HUES48 (cell line): ENCODE measurements at regions not wholly inside any gene's neighbourhood (a gene's known extent, or its start where the extent isn't known, plus 50 kb on each side); places are given as distances from the start of the nearest gene placed in this dataset.

Experiments
- H3K27ac ChIP-seq: one replicate; pipeline ENCODE4 v1.7.0; 2013; ENCODE audit warnings: low read depth, low read length, inconsistent platforms
- H3K27me3 ChIP-seq: 2 replicates; pipeline ENCODE4 v1.6.1; 2013; ENCODE audit warnings: mild to moderate bottlenecking, low read length; ENCODE audit not compliant: control insufficient read depth, insufficient read depth
- H3K36me3 ChIP-seq: 2 replicates; pipeline ENCODE4 v1.6.1; 2013; ENCODE audit warnings: low read length; ENCODE audit not compliant: control insufficient read depth, insufficient read depth
- H3K4me1 ChIP-seq: 2 replicates; pipeline ENCODE4 v1.6.1; 2013; ENCODE audit warnings: mild to moderate bottlenecking, low read length; ENCODE audit not compliant: control insufficient read depth, insufficient read depth
- H3K4me3 ChIP-seq: 2 replicates; pipeline ENCODE4 v1.5.1; 2013; ENCODE audit warnings: mild to moderate bottlenecking, low read depth, low read length
- H3K9ac ChIP-seq: 2 replicates; pipeline ENCODE4 v1.6.1; 2013; ENCODE audit warnings: mild to moderate bottlenecking, low read depth, low read length, moderate library complexity
- H3K9me3 ChIP-seq: 2 replicates; pipeline ENCODE4 v1.6.1; 2013; ENCODE audit warnings: low read length; ENCODE audit not compliant: control insufficient read depth, insufficient read depth

GRCh38 chr22:48431014-48431413 is 1396.7 kb downstream of the BRD1 start:
- Histone ChIP-seq H3K9ac (no peak overlapping the region), H3K4me1 (no peaks in the 10 kb centered on the region), H3K36me3 (no peaks in the 10 kb centered on the region), H3K27me3 (no peaks in the 10 kb centered on the region), H3K27ac (no peak overlapping the region), H3K9me3 (no peaks in the 10 kb centered on the region), H3K4me3 (no peak overlapping the region)

DNA sequence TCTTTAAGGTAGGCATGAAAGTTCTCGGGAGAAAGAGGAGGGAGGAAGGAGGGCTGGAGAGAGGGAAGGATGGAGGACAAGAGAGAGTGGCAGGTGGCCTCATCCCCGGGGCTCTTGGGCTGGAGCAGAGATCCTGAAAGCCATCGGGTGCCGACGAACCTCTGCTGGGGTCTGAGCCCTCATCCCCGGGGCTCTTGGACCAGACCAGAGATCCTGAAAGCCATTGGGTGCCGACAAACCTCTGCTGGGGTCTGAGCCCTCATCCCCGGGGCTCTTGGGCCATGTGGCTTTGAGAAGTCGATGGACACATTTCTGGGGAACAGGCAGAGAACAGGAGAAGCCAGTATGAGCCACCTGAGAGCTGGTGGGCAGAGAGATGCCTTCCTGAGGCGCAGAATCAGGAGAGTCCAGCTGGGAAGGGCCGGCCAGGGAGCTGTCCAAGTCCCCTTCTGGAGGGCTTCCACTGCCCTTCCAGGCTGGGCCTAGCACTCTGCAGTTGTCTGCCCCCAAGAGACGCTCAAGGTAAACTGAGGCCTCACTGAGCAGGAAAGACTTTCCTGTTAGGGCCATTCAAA is 1398.1 kb downstream of the BRD1 start:
- Histone ChIP-seq H3K4me1 (no peaks in the 10 kb centered on the region), H3K27me3 (no peaks in the 10 kb centered on the region), H3K27ac (no peak overlapping the region), H3K4me3 (no peak overlapping the region), H3K9me3 (no peaks in the 10 kb centered on the region), H3K36me3 (no peaks in the 10 kb centered on the region), H3K9ac (no peak overlapping the region)

DNA sequence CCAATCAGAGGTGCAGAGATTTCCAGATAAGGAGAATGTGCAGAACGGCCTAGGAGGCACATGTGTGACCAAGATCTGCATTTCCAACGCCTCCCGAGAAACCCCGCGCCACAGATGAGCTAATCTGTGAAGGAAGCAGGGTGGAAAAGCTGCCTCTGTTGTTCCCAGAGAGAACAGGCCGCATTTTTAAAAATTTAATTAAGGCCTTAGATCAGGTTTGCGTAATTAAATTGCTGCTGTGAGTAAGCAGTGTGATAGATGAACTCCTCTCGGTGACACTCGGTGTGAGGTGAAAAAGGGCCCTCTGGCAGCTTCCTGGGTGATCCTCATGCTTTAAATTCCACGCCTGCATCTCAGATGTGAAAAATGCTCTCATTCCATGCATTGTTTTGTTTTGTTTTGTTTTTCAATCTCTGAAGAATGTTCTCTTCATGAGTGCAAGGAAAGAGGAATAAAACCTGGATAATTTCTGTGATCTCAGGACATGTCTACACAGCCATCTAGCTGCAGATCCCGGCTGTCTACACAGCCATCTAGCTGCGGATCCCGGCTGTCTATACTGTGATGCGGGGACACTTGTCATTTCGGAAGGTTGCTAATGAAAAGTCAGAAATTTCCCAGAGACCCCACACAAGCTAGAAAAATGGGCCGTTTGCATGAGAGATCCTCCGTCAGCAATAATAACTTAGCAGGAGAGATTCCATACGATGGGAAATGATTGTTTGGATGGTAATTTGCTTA is 1398.9 kb downstream of the BRD1 start:
- no peaks in the 10 kb centered on the region for H3K4me1 ChIP-seq
- H3K9me3 ChIP-seq = no peaks in the 10 kb centered on the region
- H3K4me3 ChIP-seq = no peak overlapping the region
- no peaks in the 10 kb centered on the region for H3K27me3 ChIP-seq
- no peak overlapping the region for H3K9ac ChIP-seq
- no peaks in the 10 kb centered on the region for H3K36me3 ChIP-seq
- H3K27ac ChIP-seq = no peak overlapping the region

DNA sequence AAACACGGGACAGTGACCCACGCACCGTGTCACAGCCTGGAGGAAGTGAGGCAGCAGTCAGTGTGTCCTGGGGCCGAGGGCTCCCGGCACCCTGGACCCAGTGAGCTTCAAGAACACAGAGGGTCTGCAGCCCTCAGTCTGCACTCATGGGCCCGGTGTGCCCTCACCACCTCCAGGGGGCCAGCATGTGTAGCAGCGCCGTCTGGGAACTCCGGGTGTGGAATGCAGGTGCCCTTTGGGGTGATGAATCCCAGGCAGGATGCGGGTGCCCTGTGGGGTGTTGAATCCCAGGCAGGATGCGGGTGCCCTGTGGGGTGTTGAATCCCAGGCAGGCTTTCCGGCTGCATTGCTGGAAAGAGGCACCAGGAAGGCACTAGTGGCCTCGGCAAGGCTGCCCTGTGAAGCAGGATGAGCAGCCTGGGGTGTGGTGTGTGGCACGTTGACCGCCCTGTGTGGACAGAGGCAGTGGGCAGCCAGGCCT is 1399.9 kb downstream of the BRD1 start:
- no peak overlapping the region for H3K27ac ChIP-seq
- H3K9ac ChIP-seq = no peak overlapping the region
- H3K4me3 ChIP-seq = no peak overlapping the region
- H3K36me3 ChIP-seq = no peaks in the 10 kb centered on the region
- no peaks in the 10 kb centered on the region for H3K9me3 ChIP-seq
- no peaks in the 10 kb centered on the region for H3K27me3 ChIP-seq
- H3K4me1 ChIP-seq = no peaks in the 10 kb centered on the region

- Histone ChIP-seq H3K36me3 (no peaks in the 10 kb centered on the region), H3K4me1 (no peaks in the 10 kb centered on the region)
Observed at GRCh38 chr22:48426466-48427380, 1401.0 kb downstream of the BRD1 start.

GRCh38 chr22:48425641-48426040 is 1402.0 kb downstream of the BRD1 start:
- Histone ChIP-seq H3K27ac (no peak overlapping the region), H3K27me3 (no peaks in the 10 kb centered on the region), H3K4me3 (no peak overlapping the region), H3K4me1 (no peaks in the 10 kb centered on the region), H3K9ac (no peak overlapping the region), H3K9me3 (no peaks in the 10 kb centered on the region), H3K36me3 (no peaks in the 10 kb centered on the region)

More at GRCh38 chr22:48426466-48427380, 1401.0 kb downstream of the BRD1 start:
- H3K9ac ChIP-seq = no peak overlapping the region
- no peaks in the 10 kb centered on the region for H3K27me3 ChIP-seq
- H3K4me3 ChIP-seq = no peak overlapping the region
- H3K9me3 ChIP-seq = no peaks in the 10 kb centered on the region
- H3K27ac ChIP-seq = no peak overlapping the region

GRCh38 chr22:48425091-48425506 is 1402.6 kb downstream of the BRD1 start:
- Histone ChIP-seq H3K9me3 (no peaks in the 10 kb centered on the region), H3K27me3 (no peaks in the 10 kb centered on the region), H3K9ac (no peak overlapping the region), H3K4me1 (no peaks in the 10 kb centered on the region), H3K36me3 (no peaks in the 10 kb centered on the region), H3K27ac (no peak overlapping the region), H3K4me3 (no peak overlapping the region)

- no peaks in the 10 kb centered on the region for H3K4me1 ChIP-seq
- H3K4me3 ChIP-seq = no peak overlapping the region
- H3K27me3 ChIP-seq = no peaks in the 10 kb centered on the region
- no peaks in the 10 kb centered on the region for H3K36me3 ChIP-seq
- no peaks in the 10 kb centered on the region for H3K9me3 ChIP-seq
- H3K9ac ChIP-seq = no peak overlapping the region
- H3K27ac ChIP-seq = no peak overlapping the region
Observed at GRCh38 chr22:48424661-48425060, 1403.0 kb downstream of the BRD1 start.

DNA sequence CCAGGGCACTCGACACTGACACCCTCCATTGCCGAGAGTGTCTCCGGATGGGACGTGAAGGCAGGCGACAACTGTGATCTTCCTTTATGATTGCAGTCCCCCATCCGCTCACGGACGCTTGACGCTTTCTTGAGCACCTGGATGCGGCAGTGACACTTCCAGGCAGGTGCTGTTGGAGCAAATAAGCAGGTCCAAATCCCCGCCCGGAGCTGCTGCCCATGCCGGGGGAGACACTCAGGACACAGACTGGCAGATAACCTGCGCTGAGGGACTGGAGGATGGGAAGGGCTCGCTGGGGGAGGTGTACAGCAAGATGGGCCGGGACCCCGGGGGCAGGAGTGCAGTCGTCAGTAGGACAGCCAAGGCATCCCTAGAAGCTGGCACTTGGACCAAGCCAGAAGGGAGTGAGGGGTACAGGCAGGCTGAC is 1403.5 kb downstream of the BRD1 start:
- H3K4me3 ChIP-seq = no peak overlapping the region
- no peak overlapping the region for H3K9ac ChIP-seq
- H3K36me3 ChIP-seq = no peaks in the 10 kb centered on the region
- H3K4me1 ChIP-seq = no peaks in the 10 kb centered on the region
- no peak overlapping the region for H3K27ac ChIP-seq
- H3K27me3 ChIP-seq = no peaks in the 10 kb centered on the region
- no peaks in the 10 kb centered on the region for H3K9me3 ChIP-seq

- Histone ChIP-seq H3K36me3 (no peaks in the 10 kb centered on the region), H3K4me3 (no peak overlapping the region), H3K27ac (no peak overlapping the region), H3K4me1 (no peaks in the 10 kb centered on the region), H3K9me3 (no peaks in the 10 kb centered on the region), H3K27me3 (no peaks in the 10 kb centered on the region), H3K9ac (no peak overlapping the region)
Observed at GRCh38 chr22:48423481-48423911, 1404.2 kb downstream of the BRD1 start.
